Bronchial epithelial cell (primary cell): ENCODE measurements at regions not wholly inside any gene's neighbourhood (a gene's known extent, or its start where the extent isn't known, plus 50 kb on each side); places are given as distances from the start of the nearest gene placed in this dataset.

Experiments
- DNase-seq: peaks from one replicate; pipeline ENCODE4 v3.0.0-alpha.2; 2010; ENCODE audit warnings: low read depth
- FAIRE-seq: peaks from 2 replicates; lab custom pipeline; 2011; peaks lifted over from hg19 to GRCh38; lab: Jason Lieb, UNC
- H3K27me3 ChIP-seq: 2 replicates; pipeline ENCODE4 v1.5.1; 2011; ENCODE audit warnings: low read length; ENCODE audit not compliant: control insufficient read depth, insufficient read depth
- H3K36me3 ChIP-seq: 2 replicates; pipeline ENCODE4 v1.5.1; 2011; ENCODE audit warnings: low read length; ENCODE audit not compliant: control insufficient read depth, insufficient read depth
- H3K4me3 ChIP-seq: 2 replicates; pipeline ENCODE4 v1.5.1; 2011; ENCODE audit warnings: mild to moderate bottlenecking, low read depth, low read length, control low read depth
- CTCF ChIP-seq: IDR thresholded peaks from 2 replicates; pipeline ENCODE4 v1.5.1; 2011; ENCODE audit warnings: mild to moderate bottlenecking, moderate library complexity, low read length, control low read depth, inconsistent platforms; ENCODE audit not compliant: insufficient read depth, severe bottlenecking

GRCh38 chr6:8193541-8193940 lies 91.2 kb upstream of the EEF1E1 start:
- no peaks in the 10 kb centered on the region for H3K27me3 ChIP-seq
- DNase-seq (no peak), FAIRE-seq (no peak)
- no peak for TF ChIP-seq CTCF
- H3K4me3 ChIP-seq: no peak overlapping the region
- H3K36me3 ChIP-seq: no peaks in the 10 kb centered on the region

GRCh38 chr6:8192597-8192996 lies 90.2 kb upstream of the EEF1E1 start:
- no peak for TF ChIP-seq CTCF
- H3K4me3 ChIP-seq: no peak overlapping the region
- H3K36me3 ChIP-seq: no peaks in the 10 kb centered on the region
- no peaks in the 10 kb centered on the region for H3K27me3 ChIP-seq
- FAIRE-seq (no peak), DNase-seq (no peak)

- TF ChIP-seq CTCF: no peak
- Histone ChIP-seq H3K36me3 (no peaks in the 10 kb centered on the region), H3K27me3 (no peaks in the 10 kb centered on the region), H3K4me3 (no peak overlapping the region)
- FAIRE-seq (no peak), DNase-seq (no peak)
Observed at GRCh38 chr6:8192067-8192466, 89.7 kb upstream of the EEF1E1 start.

GRCh38 chr6:8191629-8192028 lies 89.3 kb upstream of the EEF1E1 start:
- no peaks in the 10 kb centered on the region for H3K27me3 ChIP-seq
- no peaks in the 10 kb centered on the region for H3K36me3 ChIP-seq
- no peak for DNase-seq
- no peak for FAIRE-seq
- no peak overlapping the region for H3K4me3 ChIP-seq
- no peak for TF ChIP-seq CTCF

- no peak for TF ChIP-seq CTCF
- DNase-seq: no peak
- H3K36me3 ChIP-seq: no peaks in the 10 kb centered on the region
- H3K27me3 ChIP-seq: no peaks in the 10 kb centered on the region
- H3K4me3 ChIP-seq: no peak overlapping the region
- no peak for FAIRE-seq
Observed at GRCh38 chr6:8187209-8187608, 84.9 kb upstream of the EEF1E1 start.

- no peaks in the 10 kb centered on the region for H3K27me3 ChIP-seq
- no peak for FAIRE-seq
- H3K36me3 ChIP-seq: no peaks in the 10 kb centered on the region
- no peak for TF ChIP-seq CTCF
- no peak overlapping the region for H3K4me3 ChIP-seq
- no peak for DNase-seq
Observed at GRCh38 chr6:8182902-8183665, 80.7 kb upstream of the EEF1E1 start.
